GM21619 (cell line): ENCODE measurements at regions not wholly inside any gene's neighbourhood (a gene's known extent, or its start where the extent isn't known, plus 50 kb on each side); places are given as distances from the start of the nearest gene placed in this dataset.
"Not testable (repeated sequence)": the region's sequence is repeated elsewhere in the genome, so short reads cannot be mapped to it uniquely, and the experiment has no call there.

Experiments
- ATAC-seq: cut with Tn5 transposase; IDR thresholded peaks from one replicate; pipeline ENCODE4 v1.9.1; 2021; ENCODE audit not compliant: unreplicated experiment

- no peak for ATAC-seq
These were observed 139.9 kb upstream of the USP9X start for GRCh38 chrX:40945361-40945713.

DNA sequence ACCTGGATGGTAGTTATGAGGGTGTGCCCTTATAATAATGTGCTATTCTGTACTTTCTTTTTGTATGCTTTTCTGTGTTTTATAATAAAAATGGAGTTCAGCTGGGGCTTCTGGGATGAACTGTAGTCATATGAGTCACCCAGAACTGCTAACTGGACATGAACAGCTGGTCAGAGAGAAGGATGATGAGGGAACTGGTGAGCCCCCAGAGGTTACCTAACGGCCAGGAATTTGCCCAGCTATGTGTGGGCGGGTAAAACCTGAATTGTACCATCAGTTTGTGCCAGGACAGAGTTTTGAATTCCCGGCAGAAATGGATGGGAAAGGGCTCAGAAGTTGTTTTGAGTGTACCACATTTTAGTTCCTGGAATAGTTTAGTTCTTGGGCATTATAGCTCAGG is 138.0 kb upstream of the USP9X start:
- no peak for ATAC-seq

DNA sequence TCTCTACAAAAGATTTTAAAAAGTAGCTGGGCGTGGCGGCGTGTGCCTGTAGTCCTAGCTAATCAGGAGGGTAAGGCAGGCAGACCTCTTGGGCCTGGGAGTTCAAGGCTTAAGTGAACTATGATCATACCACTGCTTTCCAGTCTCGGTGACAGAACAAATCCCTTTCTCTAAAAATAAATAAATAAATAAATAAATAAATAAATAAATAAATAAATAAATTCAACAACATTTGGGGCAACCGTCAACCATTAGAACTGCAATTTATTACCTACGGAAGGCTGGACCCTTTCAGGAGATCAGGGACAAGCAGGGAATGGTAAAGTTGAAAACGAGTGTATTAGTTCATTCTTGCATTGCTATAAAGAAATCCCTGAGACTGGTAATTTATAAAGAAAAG is 136.2 kb upstream of the USP9X start:
- ATAC-seq, result no peak

- no peak for ATAC-seq
These were observed 134.7 kb upstream of the USP9X start for GRCh38 chrX:40950546-40950945.

DNA sequence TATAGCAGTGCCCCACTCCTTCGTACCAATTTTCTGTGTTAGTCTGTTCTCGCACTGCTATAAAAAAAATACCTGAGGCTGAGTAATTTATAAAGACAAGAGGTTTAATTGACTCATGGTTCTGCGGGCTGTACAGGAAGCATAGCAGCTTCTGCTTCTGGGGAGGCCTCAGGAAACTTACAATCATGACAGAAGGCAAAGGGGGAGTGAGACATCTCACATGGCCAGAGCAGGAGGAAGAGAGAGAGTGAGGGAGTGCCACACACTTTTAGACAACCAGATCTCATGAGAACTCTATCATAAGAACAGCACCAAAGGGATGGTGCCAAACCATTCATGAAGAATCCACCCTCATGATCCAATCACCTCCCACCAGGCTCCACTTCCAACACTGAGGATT is 133.8 kb upstream of the USP9X start:
- not testable (repeated sequence) for ATAC-seq

- no peak for ATAC-seq
These were observed 132.4 kb upstream of the USP9X start for GRCh38 chrX:40952855-40953254.

DNA sequence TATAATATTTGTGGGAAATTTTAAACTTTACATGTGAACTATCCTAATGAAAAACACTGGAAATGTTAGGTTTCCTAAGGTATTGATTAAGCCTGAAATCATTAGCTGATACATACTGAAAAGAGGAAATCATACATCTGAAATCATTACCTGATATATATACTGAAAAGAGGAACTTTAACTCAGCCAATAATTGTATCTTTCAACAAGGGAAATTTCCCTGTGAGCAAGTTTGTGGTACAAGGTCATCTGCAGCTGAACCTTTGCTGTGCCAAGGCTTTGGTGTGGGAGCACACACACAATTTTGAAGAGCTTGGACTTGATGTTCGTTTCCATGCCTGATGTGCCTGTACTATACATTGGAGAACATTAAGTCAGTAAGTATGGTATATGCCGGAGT is 131.9 kb upstream of the USP9X start:
- ATAC-seq, result no peak

- ATAC-seq, result no peak
These were observed 125.2 kb upstream of the USP9X start for GRCh38 chrX:40960041-40960440.

DNA sequence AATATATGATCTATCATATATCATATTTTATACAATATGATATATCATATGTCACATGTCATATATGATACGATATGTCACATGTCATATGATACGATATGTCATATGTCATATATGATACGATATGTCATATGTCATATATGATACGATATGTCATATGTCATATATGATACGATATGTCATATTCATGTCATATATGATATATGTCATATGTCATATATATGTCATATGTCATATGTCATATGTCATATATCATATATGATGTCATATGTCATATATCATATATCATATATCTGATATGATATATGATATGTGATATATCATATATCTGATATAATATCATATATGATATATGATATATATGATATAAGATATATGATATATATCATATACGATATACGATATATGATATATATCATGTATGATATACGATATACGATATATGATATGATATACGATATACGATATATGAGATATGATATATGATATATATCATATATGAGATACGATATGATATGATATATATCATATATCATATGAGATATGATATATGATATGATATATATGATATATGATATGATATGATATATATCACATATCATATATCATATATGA is 122.3 kb upstream of the USP9X start:
- ATAC-seq, result no peak

DNA sequence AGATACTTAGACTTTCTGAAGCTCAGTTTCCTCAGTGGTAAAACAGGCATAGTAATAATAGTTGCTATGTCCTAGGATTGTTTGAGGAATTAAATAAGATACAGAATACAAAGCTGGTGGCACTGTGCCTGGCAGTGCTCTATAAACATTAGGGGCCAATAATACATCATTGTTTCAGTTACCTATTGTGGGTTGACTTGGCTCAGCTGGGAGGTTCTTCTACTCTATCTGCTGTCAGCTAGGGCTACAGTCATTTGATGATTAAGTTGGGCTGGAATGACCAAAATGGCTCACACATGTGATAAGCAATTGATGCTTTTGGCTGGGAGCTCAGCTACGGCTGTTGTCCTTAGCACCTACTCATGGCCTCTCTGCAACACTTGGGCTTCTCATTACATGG is 121.2 kb upstream of the USP9X start:
- no peak for ATAC-seq

GRCh38 chrX:40964633-40965586 is 120.3 kb upstream of the USP9X start:
- no peak for ATAC-seq

GRCh38 chrX:40966213-40966820 is 118.9 kb upstream of the USP9X start:
- no peak for ATAC-seq

- no peak for ATAC-seq
These were observed 117.1 kb upstream of the USP9X start for GRCh38 chrX:40968180-40968579.

DNA sequence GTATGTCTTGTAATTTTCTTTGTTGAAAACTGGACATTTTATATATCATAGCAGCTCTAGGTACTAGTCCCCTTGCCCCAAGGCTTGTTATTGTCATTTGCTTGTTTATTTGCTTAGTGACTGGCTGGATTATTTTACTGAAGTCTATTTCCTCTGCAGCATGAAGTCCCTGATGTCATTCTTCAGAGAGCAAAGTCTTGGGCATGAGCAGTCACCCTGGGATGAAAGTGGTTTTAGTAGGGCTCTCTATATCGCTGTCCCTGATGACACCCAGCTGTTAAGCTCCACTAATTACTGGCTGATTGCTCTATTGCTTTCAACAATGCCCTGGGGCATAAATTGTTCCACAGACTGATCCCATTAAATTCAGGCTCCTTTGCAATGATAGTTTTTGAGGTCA is 113.5 kb upstream of the USP9X start:
- ATAC-seq, result no peak

DNA sequence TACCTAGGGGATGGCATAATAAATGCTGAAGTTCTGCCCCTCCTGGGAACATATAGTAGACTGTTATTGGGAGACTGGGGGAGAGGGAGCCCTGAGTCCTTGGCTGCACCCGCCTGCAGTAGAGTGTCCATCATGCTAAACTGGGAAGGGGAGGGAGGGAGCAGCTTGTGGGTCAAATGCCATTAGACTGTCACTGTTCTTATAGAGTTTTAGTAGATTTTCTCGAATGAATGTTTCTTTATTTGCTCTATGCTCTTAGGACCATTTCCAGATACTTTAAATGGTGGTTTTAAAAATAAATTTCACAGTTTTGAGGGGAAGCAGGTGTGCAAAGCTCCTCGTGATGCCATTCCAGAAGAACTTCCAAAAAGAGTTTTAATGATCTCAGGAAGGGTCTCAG is 111.6 kb upstream of the USP9X start:
- ATAC-seq, result no peak

DNA sequence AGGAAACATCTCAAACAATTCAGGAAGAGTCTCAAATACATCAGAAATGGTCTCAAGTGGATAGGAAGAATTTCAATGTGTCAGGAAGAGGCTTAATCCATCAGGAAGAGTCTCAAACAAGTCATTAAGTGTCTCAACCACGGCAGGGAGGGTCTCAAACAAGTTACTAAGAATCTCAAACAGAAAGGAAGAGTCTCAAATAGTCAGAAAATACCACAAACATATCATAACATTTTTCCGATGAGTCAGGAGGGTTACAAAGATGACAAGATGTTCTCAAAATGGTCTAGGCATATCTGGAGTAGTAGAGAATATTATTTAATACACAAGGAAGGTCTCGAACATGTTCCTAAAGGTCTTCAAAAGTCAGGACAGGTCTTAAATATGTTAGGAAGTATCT is 109.3 kb upstream of the USP9X start:
- no peak for ATAC-seq

DNA sequence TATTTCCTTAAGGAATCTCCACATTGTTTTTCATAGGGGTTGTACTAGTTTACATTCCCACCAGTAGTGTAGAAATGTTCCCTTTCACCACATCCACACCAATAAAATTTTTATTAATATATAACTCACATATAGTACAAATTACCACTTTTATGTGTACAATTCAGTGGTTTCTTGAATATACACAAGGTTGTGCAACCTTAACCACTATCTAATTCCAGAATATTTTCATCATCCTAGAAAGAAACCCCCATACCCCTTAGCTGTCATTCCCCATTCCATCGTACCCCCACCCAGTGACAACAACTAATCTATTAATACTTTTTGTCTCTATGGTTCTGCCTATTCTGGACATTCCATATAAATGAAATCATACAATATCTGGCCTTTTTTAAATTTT is 108.3 kb upstream of the USP9X start:
- no peak for ATAC-seq

GRCh38 chrX:40984962-40985361 is 100.3 kb upstream of the USP9X start:
- ATAC-seq, result no peak

GRCh38 chrX:40987413-40987812 is 97.8 kb upstream of the USP9X start:
- ATAC-seq, result no peak

DNA sequence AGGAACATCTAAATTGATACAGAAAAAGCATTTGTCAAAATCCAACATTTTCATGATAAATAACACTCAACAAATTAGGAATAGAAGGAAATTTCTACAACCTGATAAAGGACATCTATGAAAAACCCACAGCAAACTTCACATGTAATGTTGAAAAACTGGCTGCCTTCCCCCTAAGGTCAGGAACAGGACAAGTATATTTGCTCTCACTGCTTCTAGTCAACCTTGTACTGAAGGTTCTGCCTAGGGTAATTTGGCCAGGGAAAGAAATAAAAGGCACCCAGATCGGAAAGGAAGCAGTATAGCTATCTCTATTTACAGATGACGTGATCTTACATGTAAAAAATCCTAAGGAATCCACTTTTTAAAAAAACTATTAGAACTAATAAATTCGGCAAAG is 97.1 kb upstream of the USP9X start:
- ATAC-seq, result no peak

DNA sequence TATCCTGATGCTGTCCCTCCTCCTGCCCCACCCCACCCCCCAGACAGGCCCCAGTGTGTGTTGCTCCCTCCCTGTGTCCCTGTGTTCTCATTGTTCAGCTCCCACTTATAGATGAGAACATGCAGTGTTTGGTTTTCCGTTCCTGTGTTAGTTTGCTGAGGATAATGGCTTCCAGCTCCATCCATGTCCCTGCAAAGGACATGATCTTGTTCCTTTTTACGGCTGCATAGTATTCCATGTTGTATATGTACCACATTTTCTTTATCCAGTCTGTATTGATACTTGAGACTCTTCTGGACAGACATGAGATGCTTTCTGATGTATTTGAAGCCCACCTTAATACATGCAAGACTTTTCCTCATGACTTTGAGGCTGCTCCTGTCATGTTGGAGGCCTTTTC is 91.8 kb upstream of the USP9X start:
- ATAC-seq, result not testable (repeated sequence)

DNA sequence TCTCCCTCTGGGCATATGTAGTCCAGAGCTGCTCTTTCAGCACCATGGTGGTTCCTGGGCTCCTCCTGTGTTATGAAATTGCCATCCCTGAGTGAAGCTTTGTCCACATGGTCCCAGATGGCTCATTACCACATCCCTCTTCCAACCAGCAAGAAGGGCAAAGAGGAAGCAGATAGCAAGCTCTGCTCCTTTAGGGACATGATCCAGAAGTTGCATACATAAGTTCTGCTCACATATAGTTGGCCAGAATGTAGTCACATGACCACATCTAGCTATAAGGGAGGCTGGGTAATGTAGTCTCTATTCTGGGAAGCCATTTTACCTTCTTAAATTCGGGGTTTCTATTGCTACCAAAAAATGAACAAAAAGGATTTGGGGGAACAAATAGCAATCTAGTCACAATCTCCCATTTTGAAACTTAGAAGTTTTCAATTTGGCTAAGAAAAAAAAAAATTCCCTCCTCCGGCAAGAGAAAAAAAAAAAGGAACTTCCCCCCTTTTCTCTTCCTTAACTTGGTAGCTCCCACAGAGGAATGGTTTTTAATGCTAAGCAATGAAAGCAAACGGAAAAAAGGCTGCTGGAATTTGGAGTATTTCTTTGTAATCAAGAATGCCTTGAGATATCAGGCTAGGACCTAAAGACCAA is 88.2 kb upstream of the USP9X start:
- ATAC-seq, result no peak
